NCI-H146 (cell line): ENCODE measurements at regions not wholly inside any gene's neighbourhood (a gene's known extent, or its start where the extent isn't known, plus 50 kb on each side); places are given as distances from the start of the nearest gene placed in this dataset.
"Not testable (repeated sequence)": the region's sequence is repeated elsewhere in the genome, so short reads cannot be mapped to it uniquely, and the experiment has no call there.

Source experiments
- DNase-seq: peaks from one replicate; lab custom pipeline; 2025; lab: John Stamatoyannopoulos, UW

DNA sequence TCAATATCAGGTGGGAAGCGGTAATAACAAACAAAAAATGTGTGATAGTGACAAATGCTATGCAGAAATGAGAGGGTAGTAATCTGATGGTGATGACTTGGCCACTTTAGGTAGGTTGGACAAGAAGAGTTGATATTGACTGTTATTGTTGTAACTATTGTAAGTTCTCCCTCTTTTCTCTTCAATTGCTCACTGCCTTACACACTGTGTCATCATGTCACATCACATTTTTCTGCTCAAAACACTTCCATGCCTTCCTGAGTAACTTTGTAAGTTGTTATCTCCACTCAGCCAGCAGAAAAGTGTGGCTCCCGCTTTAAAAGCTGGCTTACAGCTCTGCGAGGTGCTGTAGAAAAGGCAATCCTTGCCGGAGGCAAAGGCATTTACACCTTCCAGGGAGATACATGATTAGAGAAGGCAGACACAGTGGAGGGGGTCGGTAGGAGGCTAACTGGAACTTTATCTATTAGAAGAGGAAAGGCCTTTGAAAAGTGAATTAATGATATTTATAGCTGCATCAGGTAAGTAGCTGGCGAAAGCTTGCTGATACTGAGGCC is 85.2 kb upstream of the CLINT1 start:
- no peak for DNase-seq

DNA sequence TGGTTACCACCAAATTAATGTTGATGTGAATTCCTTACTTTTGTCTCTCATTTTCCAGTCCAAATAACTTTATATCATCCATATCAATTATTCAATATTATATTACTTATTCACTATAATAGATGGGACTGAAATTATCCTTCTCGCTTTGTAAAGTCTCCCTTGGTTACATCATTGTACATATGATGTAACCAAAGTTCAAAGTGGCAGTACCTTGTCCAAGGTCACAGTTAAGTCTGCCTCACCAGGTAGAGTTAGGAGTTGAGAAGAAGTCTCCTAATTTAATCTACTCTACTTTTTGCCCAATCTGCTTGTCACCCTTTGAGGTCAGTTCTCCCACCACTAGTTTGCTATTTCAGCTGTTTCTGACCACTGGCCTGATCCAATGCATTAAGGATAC is 83.7 kb upstream of the CLINT1 start:
- DNase-seq = no peak

DNA sequence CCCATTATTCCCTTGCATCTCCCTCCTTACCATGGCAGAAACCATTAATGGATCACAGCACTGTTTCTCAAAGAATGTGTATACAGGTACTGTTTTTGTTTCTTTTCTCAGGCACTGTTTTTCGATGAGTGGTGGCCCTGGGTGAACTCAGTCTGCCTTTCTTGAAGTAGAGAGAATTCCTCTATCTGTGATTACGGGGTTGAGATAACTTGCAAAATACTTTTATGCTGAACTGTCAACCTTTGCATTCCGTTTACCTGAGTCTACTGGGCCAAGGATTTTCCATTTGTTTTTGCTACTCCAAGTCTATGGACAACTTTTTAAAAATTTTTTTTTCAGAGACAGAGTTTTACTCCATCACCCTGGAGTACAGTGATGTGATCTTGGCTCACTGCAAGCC is 82.7 kb upstream of the CLINT1 start:
- no peak for DNase-seq

DNA sequence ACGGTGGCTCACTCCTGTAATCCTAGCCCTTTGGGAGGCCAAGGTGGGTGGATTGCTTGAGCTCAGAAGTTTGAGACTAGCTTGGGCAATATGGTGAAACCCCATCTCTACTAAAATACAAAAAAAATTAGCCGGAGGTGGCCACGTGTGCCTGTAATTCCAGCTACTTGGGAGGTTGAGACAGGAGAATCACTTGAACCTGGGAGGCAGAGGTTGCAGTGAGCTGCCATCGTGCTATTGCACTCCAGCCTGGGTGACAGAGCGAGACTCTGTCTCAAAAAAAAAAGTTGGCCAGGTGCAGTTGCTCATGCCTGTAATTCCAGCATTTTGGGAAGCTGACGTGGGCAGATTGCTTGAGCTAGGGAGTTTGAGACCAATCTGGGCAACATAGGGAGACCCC is 79.2 kb upstream of the CLINT1 start:
- DNase-seq = not testable (repeated sequence)

DNA sequence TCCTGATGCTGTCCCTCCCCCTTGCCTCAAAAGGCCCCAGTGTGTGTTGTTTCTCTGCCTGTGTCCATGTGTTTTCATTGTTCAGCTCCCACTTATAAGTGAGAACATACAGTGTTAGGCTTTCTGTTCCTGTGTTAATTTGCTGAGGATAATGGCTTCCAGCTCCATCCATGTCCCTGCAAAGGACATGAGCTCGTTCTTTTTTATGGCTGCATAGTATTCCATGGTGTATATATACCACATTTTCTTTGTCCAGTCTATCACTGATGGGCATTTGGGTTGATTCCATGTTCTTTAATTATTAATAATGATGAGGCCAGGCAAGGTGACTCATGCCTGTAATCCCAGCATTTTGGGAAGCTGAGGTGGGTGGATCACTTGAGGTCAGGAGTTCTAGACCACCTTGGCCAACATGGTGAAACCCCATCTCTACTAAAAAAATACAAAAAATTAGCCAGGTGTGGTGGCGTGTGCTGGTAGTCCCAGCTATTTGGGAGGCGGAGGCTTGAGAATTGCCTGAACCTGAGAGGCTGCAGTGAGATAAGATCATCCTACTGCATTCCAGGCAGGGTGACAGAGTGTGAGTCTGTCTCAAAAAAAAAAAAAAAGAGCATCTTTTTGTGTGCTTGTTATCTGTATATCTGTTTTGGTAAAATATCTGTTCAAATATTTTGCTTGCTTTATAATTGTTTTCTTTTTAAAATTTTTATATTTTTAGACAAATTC is 78.0 kb upstream of the CLINT1 start:
- not testable (repeated sequence) for DNase-seq

DNA sequence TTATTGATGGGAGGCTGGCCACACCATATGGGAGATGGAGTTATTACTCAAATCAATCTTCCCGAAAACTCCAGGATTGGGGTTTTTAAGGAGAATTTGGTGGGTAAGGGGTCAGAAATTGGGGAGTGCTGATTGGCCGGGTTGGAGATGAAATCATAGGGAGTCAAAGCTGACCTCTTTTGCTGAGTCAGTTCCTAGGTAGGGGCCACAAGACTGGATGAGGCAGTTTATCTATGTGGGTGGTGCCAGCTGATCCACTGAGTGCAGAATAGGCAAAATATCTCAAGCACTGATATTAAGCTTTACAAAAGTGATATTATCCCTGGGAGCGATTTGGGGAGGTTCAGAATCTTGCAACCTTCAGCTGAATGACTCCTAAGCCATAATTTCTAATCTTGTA is 75.7 kb upstream of the CLINT1 start:
- no peak for DNase-seq

DNA sequence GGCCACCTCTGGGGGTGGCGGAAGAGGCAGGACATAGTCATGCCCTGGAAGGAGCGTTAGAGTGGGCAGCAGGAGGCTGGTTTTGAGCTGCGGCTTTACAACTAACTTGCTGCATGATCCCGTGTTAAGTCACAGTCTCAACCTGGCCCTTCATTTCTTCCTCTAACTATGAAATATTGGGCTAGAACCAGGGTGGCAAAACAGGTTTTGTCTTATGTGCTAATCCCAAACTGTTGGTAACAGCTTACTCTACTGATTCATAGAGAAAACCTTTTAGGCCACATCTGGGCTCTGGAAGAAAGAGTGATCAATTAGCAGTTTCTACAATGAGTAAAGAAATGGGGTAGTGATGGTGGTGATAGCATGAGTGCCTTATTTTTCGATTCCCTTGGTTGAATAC is 74.1 kb upstream of the CLINT1 start:
- DNase-seq = no peak

DNA sequence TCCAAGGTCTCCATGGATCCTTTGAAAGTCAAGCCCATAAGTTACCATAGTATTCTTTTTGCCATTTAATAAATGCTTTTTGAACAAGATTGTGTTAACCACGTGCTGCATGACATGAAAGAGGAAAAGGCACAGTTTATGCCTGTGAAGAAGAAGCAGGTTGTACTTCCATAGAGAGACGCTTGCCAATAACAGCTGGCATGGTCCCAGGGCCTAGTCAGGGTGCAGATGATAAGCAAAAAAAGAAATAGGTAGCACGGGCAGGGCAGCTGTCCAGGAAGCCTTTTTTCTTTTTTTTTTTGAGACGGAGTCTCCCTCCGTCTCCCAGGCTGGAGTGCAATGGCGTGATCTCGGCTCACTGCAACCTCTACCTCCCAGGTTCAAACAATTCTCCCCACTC is 71.8 kb upstream of the CLINT1 start:
- DNase-seq = no peak

DNA sequence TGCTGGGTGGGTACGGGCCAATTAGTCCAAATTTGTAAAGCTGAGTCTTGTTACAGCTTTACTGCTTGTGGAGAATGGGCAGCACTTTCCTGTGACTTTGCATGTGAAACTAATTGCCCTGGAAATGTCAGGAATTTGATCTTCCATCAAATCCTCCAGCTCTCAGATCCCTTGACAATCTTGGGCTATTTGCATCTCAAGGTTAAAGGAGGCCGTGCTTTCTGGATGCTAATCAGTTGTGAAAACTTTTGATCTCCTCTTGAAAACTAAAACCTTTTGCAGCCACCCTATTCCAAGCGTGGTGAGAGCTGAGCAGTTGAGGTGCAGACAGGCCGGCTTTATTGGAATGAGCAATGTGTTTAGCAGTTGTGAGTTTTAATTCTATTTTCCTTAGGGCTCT is 68.0 kb upstream of the CLINT1 start:
- DNase-seq = no peak

DNA sequence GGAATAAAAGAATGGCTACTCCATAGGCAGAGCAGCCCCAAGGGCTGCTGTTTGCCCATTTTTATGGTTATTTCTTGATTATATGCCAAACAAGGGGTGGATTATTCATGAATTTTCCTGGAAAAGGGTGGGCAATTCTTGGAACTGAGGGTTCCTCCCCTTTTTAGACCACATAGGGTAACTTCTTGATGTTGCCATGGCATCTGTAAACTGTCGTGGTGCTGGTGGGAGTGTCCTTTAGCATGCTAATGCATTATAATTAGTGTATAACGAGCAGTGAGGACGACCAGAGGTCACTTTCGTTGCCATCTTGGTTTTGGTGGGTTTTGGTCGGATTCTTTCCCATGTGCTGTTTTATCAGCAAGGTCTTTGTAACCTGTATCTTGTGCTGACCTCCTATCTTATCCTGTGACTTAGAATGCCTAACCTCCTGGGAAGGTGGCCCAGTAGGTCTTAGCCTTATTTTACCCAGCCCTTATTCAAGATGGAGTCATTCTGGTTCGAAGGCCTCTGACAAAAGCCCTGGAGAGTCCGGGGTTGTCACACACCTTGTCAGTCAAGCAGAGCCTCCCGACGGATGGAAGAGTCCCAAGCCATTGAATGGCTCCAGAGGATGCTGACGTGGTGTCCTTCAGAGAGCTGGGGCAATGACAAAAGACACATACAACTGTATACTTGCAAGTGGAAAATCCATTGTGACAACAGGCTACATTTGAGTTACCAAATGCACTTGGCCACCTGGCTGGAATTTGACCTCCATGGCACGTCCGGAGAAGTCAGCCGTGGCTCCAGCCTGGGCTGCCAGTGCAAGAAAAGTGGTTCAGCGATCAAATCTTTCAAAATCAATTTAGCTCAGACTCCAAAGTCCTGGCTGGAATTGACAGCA is 67.1 kb upstream of the CLINT1 start:
- DNase-seq = no peak

DNA sequence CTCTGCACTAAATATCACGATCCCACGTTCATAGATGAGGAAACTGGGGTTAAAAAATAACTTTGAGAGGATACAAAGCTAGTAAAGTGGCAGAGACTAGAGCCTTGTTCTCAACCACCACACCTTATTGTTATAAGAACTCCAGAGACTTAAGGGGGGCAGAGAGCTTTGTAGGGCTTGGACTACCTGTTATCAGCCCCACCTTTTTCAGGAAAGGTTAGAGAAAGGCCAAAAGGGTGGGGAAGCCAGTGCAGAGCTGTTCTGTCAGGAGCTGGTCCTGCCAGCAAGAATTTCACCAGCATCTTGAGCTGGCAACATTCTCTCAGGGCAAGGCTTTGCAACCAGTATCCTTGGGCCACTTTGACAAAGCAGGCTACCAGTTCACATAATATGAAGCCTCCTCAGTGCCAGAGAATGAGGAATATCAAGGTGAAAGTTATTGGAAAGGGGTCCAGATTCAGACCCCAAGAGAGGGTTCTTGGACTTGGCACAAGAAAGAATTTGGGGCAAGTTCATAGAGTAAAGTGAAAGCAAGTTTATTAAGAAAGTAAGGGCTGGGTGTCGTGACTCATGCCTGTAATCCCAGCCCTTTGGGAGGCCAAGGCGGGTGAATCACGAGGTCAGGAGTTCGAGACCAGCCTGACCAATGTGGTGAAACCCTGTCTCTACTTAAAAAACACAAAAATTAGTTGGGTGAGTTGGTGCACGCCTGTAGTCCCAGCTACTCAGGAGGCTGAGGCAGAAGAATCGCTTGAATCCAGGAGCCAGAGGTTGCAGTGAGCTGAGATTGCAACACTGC is 66.2 kb upstream of the CLINT1 start:
- no peak for DNase-seq

DNA sequence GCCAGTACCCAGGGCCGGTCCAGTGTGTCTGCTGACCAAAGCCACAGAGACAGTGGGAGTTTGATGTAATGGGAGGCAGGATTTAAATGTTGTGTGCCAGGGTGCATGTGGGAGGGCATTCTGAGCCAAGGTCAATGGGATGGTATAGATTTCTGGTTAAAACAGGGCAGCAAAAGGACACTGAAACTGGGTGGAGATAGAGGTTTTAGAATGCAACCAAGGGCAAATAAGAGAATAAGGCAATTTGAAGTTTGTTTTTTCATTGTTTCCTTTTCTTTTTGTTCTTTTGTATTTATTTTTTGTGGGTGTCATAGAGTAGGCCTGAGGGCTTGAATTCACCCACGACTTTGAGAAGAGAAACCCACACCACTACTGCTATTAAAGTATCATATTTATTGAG is 65.5 kb upstream of the CLINT1 start:
- DNase-seq = no peak

DNA sequence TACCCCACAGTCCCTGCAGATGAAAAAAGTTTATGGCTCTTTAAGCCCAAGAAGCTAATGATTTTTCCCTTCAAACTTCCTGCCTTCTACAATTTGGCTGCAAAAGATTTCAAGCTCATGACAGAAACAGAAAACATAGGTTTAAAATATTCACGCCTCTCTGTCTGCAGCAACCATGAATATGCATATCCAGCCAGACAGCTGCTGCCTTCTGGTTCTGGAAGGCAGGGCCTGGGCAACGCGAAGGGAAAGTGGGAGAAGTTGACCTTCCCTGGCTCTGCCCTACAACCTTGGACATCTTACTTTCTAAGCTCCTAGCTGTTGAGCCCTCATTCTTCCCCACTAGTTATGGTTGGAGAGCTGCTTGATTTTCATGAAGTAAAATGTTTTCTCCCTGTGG is 64.8 kb upstream of the CLINT1 start:
- DNase-seq = no peak

DNA sequence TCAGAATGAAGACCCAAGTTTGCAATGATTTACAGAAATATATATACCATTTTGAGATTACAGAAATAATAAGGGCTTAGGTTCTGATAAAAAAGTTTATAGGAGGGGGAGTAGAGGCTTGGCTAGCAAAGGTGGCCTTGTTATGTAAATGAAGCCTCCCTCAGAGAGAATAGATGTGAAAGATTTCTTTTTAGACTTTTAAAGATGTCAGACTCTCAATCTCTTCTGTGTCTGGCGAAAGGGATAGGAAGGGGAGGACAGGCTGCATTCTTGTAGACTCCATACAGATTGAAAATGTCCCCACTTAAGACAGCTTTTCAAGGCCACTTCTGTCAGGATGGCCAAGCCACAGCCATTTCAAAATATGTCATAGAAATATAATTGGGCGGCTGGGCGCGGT is 63.1 kb upstream of the CLINT1 start:
- DNase-seq = no peak

DNA sequence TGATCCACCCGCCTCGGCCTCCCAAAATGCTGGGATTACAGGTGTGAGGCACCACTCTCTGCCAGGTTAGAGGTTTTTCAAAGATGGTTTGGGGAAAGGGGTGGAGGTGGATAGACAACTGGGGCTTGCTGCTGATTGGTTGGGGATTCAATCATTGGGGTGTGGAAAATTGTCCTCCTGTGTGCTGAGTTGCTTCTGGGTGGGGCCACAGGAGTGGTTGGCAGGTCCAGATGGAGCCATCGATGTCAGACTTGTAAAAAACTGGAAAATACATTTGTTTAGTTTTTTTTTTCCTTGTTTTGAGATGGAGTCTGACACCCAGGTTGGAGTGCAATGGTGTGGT is 61.9 kb upstream of the CLINT1 start:
- DNase-seq = peak; percentile 5

DNA sequence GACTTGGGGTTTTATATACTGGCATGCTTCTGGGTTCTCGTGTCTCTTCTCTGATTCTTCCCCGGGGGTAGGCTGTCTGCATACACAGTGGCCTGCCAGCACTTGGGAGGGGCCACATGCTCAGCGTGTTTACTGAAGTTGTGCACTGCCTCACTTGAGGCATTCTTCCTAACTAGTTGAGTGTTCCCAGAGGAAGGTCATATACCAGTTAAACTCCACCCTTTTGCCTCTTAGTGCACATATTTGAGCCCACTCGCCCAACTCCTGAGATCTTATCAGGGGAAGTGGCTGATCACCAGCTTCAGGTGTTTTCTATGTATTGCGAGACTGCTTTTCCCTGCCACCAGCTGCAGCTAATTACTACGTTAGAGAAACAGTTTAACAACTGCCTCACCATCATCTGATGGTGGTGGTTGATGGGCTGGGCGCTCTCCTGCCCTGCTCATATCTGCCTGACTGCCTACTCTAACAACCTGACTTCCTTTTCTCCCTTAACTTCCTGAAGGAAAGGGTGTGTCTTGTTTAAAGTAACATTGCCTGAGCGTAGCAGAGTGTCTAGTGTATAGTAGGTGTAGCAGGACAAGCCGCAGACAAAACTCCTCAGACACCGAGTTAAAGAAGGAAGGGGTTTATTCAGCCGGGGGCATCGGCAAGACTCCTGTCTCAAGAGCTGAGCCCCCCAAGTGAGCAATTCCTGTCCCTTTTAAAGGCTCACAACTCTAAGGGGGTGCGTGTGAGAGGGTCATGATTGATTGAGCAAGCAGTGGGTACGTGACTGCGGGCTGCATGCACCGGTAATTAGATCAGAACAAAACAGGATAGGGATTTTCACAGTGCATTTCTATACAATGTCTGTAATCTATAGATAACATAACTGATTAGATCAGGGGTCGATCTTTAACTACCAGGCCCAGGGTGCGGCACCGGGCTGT is 60.1 kb upstream of the CLINT1 start:
- peak; percentile 57 for DNase-seq

DNA sequence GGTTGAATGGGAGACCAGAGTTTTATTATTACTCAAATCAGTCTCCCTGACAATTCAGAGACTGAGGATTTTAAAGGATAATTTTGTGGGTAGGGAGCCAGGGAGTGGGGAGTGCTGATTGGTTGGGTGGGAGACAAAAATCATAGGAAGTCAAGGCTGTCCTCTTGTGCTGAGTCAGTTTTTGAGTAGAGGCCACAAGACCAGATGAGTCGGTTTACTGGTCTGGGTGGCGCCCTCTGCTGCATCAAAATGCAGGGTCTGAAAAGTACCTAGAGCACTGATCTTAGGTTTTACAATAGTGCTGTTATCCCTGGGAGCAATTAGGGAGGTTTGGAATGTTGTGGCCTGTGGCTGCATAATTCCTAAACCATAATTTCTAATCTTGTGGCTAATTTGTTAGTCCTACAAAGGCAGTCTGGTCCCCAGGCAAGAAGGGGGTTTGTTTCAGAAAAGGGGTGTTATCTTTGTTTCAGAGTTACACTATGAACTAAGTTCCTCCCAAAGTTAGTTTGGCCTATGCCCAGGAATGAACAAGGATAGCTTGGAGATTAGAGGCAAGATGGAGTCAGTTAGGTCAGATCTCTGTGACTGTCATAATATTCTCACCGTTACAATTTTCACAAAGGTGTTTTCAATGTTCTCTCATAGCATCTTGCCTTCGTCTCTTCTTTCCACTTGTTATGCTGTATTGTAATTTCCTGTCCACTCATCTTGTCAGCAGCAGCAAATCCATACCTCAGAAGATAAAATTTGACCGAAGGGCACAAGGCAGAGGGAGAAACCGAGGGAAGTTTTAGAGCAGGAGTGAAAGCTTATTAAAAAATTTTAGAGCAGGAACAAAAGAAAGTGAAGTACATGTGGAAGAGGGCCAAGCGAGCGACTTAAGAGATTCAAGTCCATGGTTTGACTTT is 59.2 kb upstream of the CLINT1 start:
- peak; percentile 52 for DNase-seq

DNA sequence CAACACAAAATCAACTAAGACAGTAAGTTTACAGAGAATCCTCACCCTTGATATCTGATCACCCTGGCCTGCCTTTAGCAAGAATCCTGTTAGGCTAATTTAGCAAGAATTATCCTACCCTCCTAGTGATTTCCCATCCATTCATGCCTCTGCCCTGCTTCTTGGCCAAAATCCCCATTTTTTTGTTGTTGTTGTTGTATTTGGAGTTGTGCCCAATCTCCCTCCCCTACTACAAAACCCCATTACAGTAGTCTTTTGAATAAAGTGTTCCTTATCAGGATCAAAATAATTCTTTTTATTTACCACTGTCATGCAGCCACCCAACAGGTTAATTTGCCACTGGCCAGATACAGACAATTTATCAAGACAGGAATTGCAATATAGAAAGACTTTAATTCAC is 58.5 kb upstream of the CLINT1 start:
- DNase-seq = no peak

DNA sequence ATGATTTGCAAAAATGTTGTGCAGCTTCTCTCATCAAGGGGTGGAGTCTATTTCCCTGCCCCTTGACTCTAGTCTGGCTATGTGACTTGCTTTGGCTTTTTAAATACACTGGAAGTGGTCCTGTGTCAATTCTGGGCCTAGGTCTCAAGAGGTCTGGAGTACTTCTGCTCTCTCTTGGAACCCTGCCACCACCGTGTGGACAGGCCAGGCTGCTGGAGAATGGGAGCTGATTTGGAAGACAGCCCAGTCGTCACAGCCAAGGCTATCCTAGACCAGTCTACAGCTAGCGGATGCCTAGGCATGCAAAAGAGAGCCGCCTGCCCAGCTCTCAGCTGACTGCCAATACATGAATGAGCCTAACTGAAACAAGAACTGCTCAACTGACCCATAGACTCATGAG is 56.7 kb upstream of the CLINT1 start:
- DNase-seq = no peak

DNA sequence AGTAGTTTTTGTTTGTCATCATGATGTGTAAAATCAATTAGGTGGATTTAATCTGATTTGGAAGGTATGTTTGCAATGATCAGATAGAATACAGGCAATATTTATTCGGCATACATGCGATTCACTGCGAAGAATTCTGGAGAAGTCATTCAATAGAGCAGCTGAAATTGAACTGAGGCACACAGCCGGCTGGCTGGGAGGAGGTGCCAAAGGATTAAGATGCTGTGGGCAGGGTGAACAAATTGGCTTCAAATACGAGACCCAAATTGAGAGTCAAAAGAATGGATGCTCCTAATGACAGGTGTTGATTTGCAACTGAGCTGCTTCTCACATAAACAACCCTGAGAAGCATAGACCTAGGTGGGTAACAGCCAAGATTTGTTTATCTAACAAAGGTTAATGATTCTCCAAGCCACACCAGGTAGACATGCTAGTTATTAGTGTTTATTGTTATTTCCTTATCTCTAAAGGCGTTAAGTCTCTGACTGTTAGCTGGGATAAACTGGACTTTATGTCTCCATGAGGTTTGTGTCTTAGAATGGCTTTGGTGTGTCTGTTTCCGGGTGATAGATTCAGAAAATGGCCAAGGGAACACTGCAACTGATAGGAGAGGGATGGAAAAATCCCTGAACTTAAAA is 55.3 kb upstream of the CLINT1 start:
- no peak for DNase-seq
